Non-pigmented ciliary epithelial cell (primary cell): ENCODE measurements at regions not wholly inside any gene's neighbourhood (a gene's known extent, or its start where the extent isn't known, plus 50 kb on each side); places are given as distances from the start of the nearest gene placed in this dataset.

Experiments used
- DNase-seq: peaks from one replicate; pipeline ENCODE4 v3.0.0-alpha.2; 2010; ENCODE audit warnings: low read depth

GRCh38 chr14:94717808-94718207, 52.1 kb downstream of the GSC start:
- no peak for DNase-seq

- no peak for DNase-seq
Observed at GRCh38 chr14:94716976-94717375, 52.9 kb downstream of the GSC start.

GRCh38 chr14:94713115-94713514, 56.8 kb downstream of the GSC start:
- DNase-seq = no peak

- DNase-seq = no peak
Observed at GRCh38 chr14:94710731-94711130, 59.2 kb downstream of the GSC start.

GRCh38 chr14:94707494-94707893, 62.4 kb downstream of the GSC start:
- DNase-seq = no peak

GRCh38 chr14:94706133-94706532, 63.8 kb downstream of the GSC start:
- no peak for DNase-seq

GRCh38 chr14:94702629-94703028, 67.3 kb downstream of the GSC start:
- no peak for DNase-seq

GRCh38 chr14:94701861-94702370, 68.0 kb downstream of the GSC start:
- no peak for DNase-seq

GRCh38 chr14:94700336-94700735, 69.6 kb downstream of the GSC start:
- no peak for DNase-seq

GRCh38 chr14:94699831-94700230, 70.1 kb downstream of the GSC start:
- no peak for DNase-seq

GRCh38 chr14:94697773-94698556, 71.9 kb downstream of the GSC start:
- DNase-seq = no peak

GRCh38 chr14:94696518-94696917, 73.4 kb downstream of the GSC start:
- DNase-seq = no peak

- DNase-seq = no peak
Observed at GRCh38 chr14:94695231-94695630, 74.7 kb downstream of the GSC start.

GRCh38 chr14:94691660-94692034, 78.3 kb downstream of the GSC start:
- DNase-seq = no peak

- no peak for DNase-seq
Observed at GRCh38 chr14:94690896-94691659, 78.8 kb downstream of the GSC start.

GRCh38 chr14:94690486-94690885, 78.3 kb downstream of the SERPINA3 start:
- no peak for DNase-seq

- DNase-seq = no peak
Observed at GRCh38 chr14:94689985-94690400, 77.8 kb downstream of the SERPINA3 start.

GRCh38 chr14:94689218-94689984, 77.2 kb downstream of the SERPINA3 start:
- no peak for DNase-seq

GRCh38 chr14:94686511-94687160, 74.4 kb downstream of the SERPINA3 start:
- DNase-seq = no peak

GRCh38 chr14:94685681-94686485, 73.7 kb downstream of the SERPINA3 start:
- no peak for DNase-seq

- no peak for DNase-seq
Observed at GRCh38 chr14:94685166-94685581, 73.0 kb downstream of the SERPINA3 start.
